SU-DHL-6 (cell line): ENCODE measurements at regions not wholly inside any gene's neighbourhood (a gene's known extent, or its start where the extent isn't known, plus 50 kb on each side); places are given as distances from the start of the nearest gene placed in this dataset.

Experiments
- H2AFZ ChIP-seq: fragments of 200-600 bp; sonication (generic); 2 replicates; pipeline ENCODE4 v1.6.1; 2014; ENCODE audit warnings: low read depth, mild to moderate bottlenecking, moderate library complexity, mixed read lengths, antibody characterized with exemption, low read length; ENCODE audit not compliant: severe bottlenecking
- H3F3A ChIP-seq: fragments of 200-600 bp; shearing (Covaris generic); 2 replicates; pipeline ENCODE4 v1.6.0; 2016; ENCODE audit warnings: antibody characterized with exemption, mild to moderate bottlenecking; ENCODE audit not compliant: insufficient read depth
- H3K27ac ChIP-seq: fragments of 200-600 bp; sonication (generic); 2 replicates; pipeline ENCODE4 v1.5.1; 2016; ENCODE audit warnings: low read depth, mild to moderate bottlenecking, low read length, moderate library complexity, mixed read lengths
- H3K27me3 ChIP-seq: fragments of 200-600 bp; sonication (generic), shearing (Covaris generic); 2 replicates; pipeline ENCODE4 v1.6.0; 2014; ENCODE audit warnings: mild to moderate bottlenecking, low read length
- H3K36me3 ChIP-seq: fragments of 200-600 bp; sonication (generic); 2 replicates; pipeline ENCODE4 v1.6.1; 2014; ENCODE audit warnings: mild to moderate bottlenecking, low read length, mixed read lengths
- H3K4me2 ChIP-seq: fragments of 300-600, 200-600 bp; shearing (Covaris generic), sonication (generic); 2 replicates; pipeline ENCODE4 v1.6.0; 2014; ENCODE audit warnings: low read length, low read depth, mild to moderate bottlenecking; ENCODE audit not compliant: poor library complexity, severe bottlenecking
- H3K4me3 ChIP-seq: fragments of 200-600 bp; sonication (generic); 2 replicates; pipeline ENCODE4 v1.5.1; 2014; ENCODE audit warnings: antibody characterized with exemption, low read length, mild to moderate bottlenecking, mixed read lengths; ENCODE audit not compliant: insufficient read depth, poor library complexity, severe bottlenecking
- H3K79me2 ChIP-seq: fragments of 200-600 bp; sonication (generic); 2 replicates; pipeline ENCODE4 v1.6.1; 2014; ENCODE audit warnings: mild to moderate bottlenecking, low read length, moderate library complexity; ENCODE audit not compliant: insufficient read depth
- H3K9ac ChIP-seq: fragments of 200-600 bp; sonication (generic); 2 replicates; pipeline ENCODE4 v1.7.0; 2014; ENCODE audit warnings: mild to moderate bottlenecking, low read length
- H3K9me2 ChIP-seq: fragments of 200-600 bp; sonication (generic); replicated peaks from 2 replicates; pipeline ENCODE4 v1.6.1; 2014; ENCODE audit warnings: low read length; ENCODE audit not compliant: insufficient read depth
- H3K9me3 ChIP-seq: fragments of 200-600 bp; sonication (generic); 2 replicates; pipeline ENCODE4 v1.6.1; 2014; ENCODE audit warnings: low read length, mixed read lengths; ENCODE audit not compliant: insufficient read depth
- H4K20me1 ChIP-seq: fragments of 200-600 bp; sonication (generic); 2 replicates; pipeline ENCODE4 v1.6.1; 2014; ENCODE audit warnings: low read depth, mild to moderate bottlenecking, antibody characterized with exemption, low read length, moderate library complexity, mixed read lengths
- EZH2phosphoT487 ChIP-seq: fragments of 200-600 bp; sonication (generic), shearing (Covaris generic); conservative IDR thresholded peaks from 2 replicates; pipeline ENCODE4 v1.6.1; 2018; ENCODE audit warnings: mild to moderate bottlenecking, antibody characterized with exemption, low read length, moderate library complexity, mixed read lengths
- TF ChIP-seq, protein P1 (sequence below): fragments of 200-600 bp; sonication (generic); IDR thresholded peaks from one replicate; pipeline ENCODE4 v1.5.1; 2017; ENCODE audit warnings: antibody characterized with exemption, mild to moderate bottlenecking, low read length, moderate library complexity; ENCODE audit not compliant: insufficient read depth, poor library complexity, severe bottlenecking

DNA sequence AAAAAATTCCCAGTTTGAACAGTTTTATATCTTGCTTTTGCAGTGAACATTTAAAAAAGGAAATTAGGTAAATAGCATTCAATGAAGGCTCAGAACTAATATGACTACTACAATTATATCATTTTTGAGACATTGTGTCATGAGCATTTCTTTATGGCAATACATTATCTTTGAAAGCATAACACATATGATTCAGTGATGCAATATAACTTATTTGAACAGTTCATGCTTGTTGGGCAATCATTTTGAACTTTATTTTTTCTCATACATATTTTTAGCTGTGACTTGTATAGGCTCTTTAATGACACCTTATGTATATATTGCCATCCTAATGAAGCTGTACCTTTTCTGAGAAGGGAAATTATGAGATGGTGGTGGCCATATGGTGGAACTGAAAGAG lies 828.6 kb upstream of the NR2F2 start:
- no peaks in the 10 kb centered on the region for H3K36me3 ChIP-seq

DNA sequence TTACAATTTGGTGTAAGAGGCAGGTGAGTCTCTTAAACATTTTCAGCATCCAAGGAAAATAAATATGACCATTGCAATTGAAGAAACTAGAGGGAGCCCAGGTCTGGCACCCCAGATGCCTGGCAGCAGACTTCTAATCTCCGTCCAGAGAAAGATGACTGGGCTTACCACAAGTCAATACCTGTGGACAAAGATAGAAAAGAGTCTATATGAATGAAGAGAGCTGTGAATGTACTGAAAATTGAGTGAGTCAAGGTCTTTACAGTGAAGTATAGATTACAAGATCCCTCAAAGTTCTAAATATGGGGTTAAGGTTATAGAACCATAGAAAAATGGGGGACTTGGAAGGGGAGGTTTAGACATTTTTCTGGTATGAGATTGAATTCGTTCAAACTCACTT lies 827.4 kb upstream of the NR2F2 start:
- Histone ChIP-seq H3K4me2 (no peak overlapping the region), H3F3A (no peaks in the 10 kb centered on the region), H3K9me3 (no peaks in the 10 kb centered on the region), H3K9me2 (no peaks in the 10 kb centered on the region), H3K9ac (no peak overlapping the region), H4K20me1 (no peaks in the 10 kb centered on the region), H3K27ac (no peak overlapping the region), H3K4me3 (no peak overlapping the region), H2AFZ (no peak overlapping the region), H3K79me2 (no peaks in the 10 kb centered on the region), H3K27me3 (no peaks in the 10 kb centered on the region), H3K36me3 (no peaks in the 10 kb centered on the region)
- TF ChIP-seq, protein P1, sequence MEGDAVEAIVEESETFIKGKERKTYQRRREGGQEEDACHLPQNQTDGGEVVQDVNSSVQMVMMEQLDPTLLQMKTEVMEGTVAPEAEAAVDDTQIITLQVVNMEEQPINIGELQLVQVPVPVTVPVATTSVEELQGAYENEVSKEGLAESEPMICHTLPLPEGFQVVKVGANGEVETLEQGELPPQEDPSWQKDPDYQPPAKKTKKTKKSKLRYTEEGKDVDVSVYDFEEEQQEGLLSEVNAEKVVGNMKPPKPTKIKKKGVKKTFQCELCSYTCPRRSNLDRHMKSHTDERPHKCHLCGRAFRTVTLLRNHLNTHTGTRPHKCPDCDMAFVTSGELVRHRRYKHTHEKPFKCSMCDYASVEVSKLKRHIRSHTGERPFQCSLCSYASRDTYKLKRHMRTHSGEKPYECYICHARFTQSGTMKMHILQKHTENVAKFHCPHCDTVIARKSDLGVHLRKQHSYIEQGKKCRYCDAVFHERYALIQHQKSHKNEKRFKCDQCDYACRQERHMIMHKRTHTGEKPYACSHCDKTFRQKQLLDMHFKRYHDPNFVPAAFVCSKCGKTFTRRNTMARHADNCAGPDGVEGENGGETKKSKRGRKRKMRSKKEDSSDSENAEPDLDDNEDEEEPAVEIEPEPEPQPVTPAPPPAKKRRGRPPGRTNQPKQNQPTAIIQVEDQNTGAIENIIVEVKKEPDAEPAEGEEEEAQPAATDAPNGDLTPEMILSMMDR, result no peak
- TF ChIP-seq EZH2phosphoT487, result no peak

More for the DNA sequence above, 828.6 kb upstream of the NR2F2 start:
- Histone ChIP-seq H4K20me1 (no peaks in the 10 kb centered on the region), H3K4me2 (no peak overlapping the region), H3K27ac (no peak overlapping the region), H3F3A (no peaks in the 10 kb centered on the region), H3K9me2 (no peaks in the 10 kb centered on the region), H3K4me3 (no peak overlapping the region), H3K27me3 (no peaks in the 10 kb centered on the region), H2AFZ (no peak overlapping the region), H3K79me2 (no peaks in the 10 kb centered on the region), H3K9me3 (no peaks in the 10 kb centered on the region), H3K9ac (no peak overlapping the region)
- TF ChIP-seq, protein P1, result no peak

DNA sequence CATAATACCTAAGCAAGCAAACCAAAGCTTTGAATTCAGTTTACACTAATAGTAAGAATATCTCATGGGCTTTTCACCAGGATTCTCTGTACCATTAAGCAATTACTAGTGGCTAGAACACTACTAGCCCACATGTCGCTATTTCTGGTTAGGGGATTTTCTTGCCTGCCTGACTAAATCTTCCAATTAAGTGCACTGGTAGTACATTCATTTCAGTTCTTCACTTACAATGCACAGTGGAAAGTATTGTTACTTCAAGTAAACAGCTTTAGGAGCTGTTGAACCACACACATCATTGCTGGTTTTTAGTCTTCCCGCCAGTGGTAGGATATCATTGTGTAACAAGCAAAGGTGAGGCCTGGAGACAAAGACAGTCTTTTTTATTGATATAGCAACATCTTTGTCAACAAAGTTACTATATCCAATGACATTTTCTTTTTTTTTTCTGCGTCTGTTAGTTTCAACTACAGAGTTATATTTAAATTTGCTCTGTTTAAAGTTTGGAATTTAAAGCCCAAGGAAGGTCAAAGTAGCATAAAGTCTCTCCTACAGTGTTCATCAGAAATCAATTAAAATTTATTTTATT lies 826.8 kb upstream of the NR2F2 start:
- H3K27me3 ChIP-seq, result no peaks in the 10 kb centered on the region
- no peaks in the 10 kb centered on the region for H3K79me2 ChIP-seq
- H3K27ac ChIP-seq, result no peak overlapping the region
- no peak overlapping the region for H3K9ac ChIP-seq
- H3F3A ChIP-seq, result no peaks in the 10 kb centered on the region
- H3K4me2 ChIP-seq, result no peak overlapping the region
- H4K20me1 ChIP-seq, result no peaks in the 10 kb centered on the region
- no peaks in the 10 kb centered on the region for H3K36me3 ChIP-seq
- TF ChIP-seq, protein P1, result no peak
- TF ChIP-seq EZH2phosphoT487, result no peak
- H3K4me3 ChIP-seq, result no peak overlapping the region
- no peaks in the 10 kb centered on the region for H3K9me2 ChIP-seq
- no peak overlapping the region for H2AFZ ChIP-seq
- no peaks in the 10 kb centered on the region for H3K9me3 ChIP-seq
